A549 (cell line): ENCODE measurements at regions not wholly inside any gene's neighbourhood (a gene's known extent, or its start where the extent isn't known, plus 50 kb on each side); places are given as distances from the start of the nearest gene placed in this dataset.

ENCODE experiments used
- ATAC-seq, 2 experiments: fragments of 200-7000 bp in 1 of 2; fragments of >200 bp in 1 of 2; cut with Nextera tagmentation in 1 of 2; cut with Tn5 transposase in 1 of 2; 3 replicates each; pipeline versions ENCODE4 v1.8.0 to v1.9.1; 2018 to 2020; ENCODE audit warnings: mild to moderate bottlenecking in 1 of 2, moderate library complexity in 1 of 2
- CTCF ChIA-PET: fragments of 300-600 bp; sonication (Branson Sonifier 250); formaldehyde crosslinking; extraction: SDS; loops from one replicate; lab custom pipeline; 2021; ENCODE audit warnings: antibody characterized with exemption, inconsistent platforms; lab: Yijun Ruan, JAX
- POLR2A ChIA-PET: fragments of 350-600 bp; formaldehyde crosslinking; extraction: SDS; loops from one replicate; lab custom pipeline; 2021; ENCODE audit warnings: antibody characterized with exemption, inconsistent platforms; lab: Yijun Ruan, JAX
- DNase-seq, 2 experiments: peaks; one replicate each; pipeline versions ENCODE4 v3.0.0 to v3.0.0-alpha.2; 2011 to 2016; ENCODE audit warnings: low read depth in 1 of 2, low spot score in 1 of 2
- FAIRE-seq: peaks from 2 replicates; lab custom pipeline; 2011; peaks lifted over from hg19 to GRCh38; lab: Jason Lieb, UNC
- H3K27ac ChIP-seq, 2 experiments: fragments of >200 bp; sonication (Bioruptor Twin); formaldehyde crosslinking; 3 replicates each; pipeline ENCODE4 v1.5.1; 2016 to 2017
- H3K4me1 ChIP-seq: fragments of >200 bp; sonication (Bioruptor Twin); formaldehyde crosslinking; 3 replicates; pipeline ENCODE4 v1.6.1; 2016
- H3K4me2 ChIP-seq: fragments of >200 bp; sonication (Bioruptor Twin); formaldehyde crosslinking; 3 replicates; pipeline ENCODE4 v1.6.1; 2016
- H3K4me3 ChIP-seq: fragments of >200 bp; sonication (Bioruptor Twin); formaldehyde crosslinking; 3 replicates; pipeline ENCODE4 v1.5.1; 2016
- H3K9me3 ChIP-seq: fragments of >200 bp; sonication (Bioruptor Twin); formaldehyde crosslinking; 3 replicates; pipeline ENCODE4 v1.6.1; 2016
- CEBPB ChIP-seq, 2 experiments: fragments of >200 bp in 1 of 2; sonication (Bioruptor Twin) in 1 of 2; formaldehyde crosslinking in 1 of 2; IDR thresholded peaks; 2 replicates each; pipeline ENCODE4 v1.6.1; 2012 to 2016
- E2F6 ChIP-seq: IDR thresholded peaks from 2 replicates; pipeline ENCODE4 v1.6.1; 2012; ENCODE audit warnings: low read depth, borderline replicate concordance
- FOSL2 ChIP-seq, 2 experiments: fragments of 450-650 bp in 1 of 2; fragments of >200 bp in 1 of 2; sonication (Bioruptor Twin) in 1 of 2; formaldehyde crosslinking; IDR thresholded peaks; 2 replicates each; pipeline versions ENCODE4 v1.5.0 to v1.6.1; 2016 to 2020; ENCODE audit warnings: mild to moderate bottlenecking in 1 of 2, moderate library complexity in 1 of 2
- FOXS1 ChIP-seq: fragments of 250-450 bp; sonication (Bioruptor Pico); IDR thresholded peaks from 2 replicates; pipeline ENCODE4 v1.5.0; 2020; ENCODE audit warnings: mild to moderate bottlenecking, moderate library complexity
- HEYL ChIP-seq: fragments of 250-450 bp; sonication (Bioruptor Pico); IDR thresholded peaks from 2 replicates; pipeline ENCODE4 v1.8.0; 2021; ENCODE audit warnings: mild to moderate bottlenecking, moderate library complexity
- HOXB13 ChIP-seq: fragments of 250-450 bp; sonication (Bioruptor Pico); IDR thresholded peaks from 2 replicates; pipeline ENCODE4 v1.5.0; 2020; ENCODE audit warnings: low read depth, mild to moderate bottlenecking, moderate library complexity
- MAFK ChIP-seq: fragments of 450-650 bp; IDR thresholded peaks from 2 replicates; pipeline ENCODE4 v1.6.1; 2014; ENCODE audit not compliant: partially characterized antibody
- MAX ChIP-seq: IDR thresholded peaks from 2 replicates; pipeline ENCODE4 v1.6.1; 2012
- NR3C1 ChIP-seq: fragments of >200 bp; sonication (Bioruptor Twin); formaldehyde crosslinking; IDR thresholded peaks from 3 replicates; pipeline ENCODE4 v1.6.1; 2017
- POLR2A ChIP-seq: IDR thresholded peaks from 2 replicates; pipeline ENCODE4 v1.6.1; 2012; ENCODE audit warnings: mild to moderate bottlenecking, low read length
- RAD21 ChIP-seq, 2 experiments: fragments of >200 bp in 1 of 2; sonication (Bioruptor Twin) in 1 of 2; formaldehyde crosslinking in 1 of 2; IDR thresholded peaks in 1 of 2; conservative IDR thresholded peaks in 1 of 2; 2 replicates in 1 of 2; 3 replicates in 1 of 2; pipeline ENCODE4 v1.6.1; 2012 to 2018; ENCODE audit warnings: inconsistent platforms in 1 of 2
- RFX5 ChIP-seq: fragments of 450-650 bp; IDR thresholded peaks from 2 replicates; pipeline ENCODE4 v1.7.1; 2014; ENCODE audit warnings: antibody characterized with exemption, mild to moderate bottlenecking, moderate library complexity
- SMC3 ChIP-seq: fragments of >200 bp; sonication (Bioruptor Twin); formaldehyde crosslinking; IDR thresholded peaks from 3 replicates; pipeline ENCODE4 v1.6.1; 2018; ENCODE audit warnings: inconsistent platforms
- ZFP36 ChIP-seq: fragments of 450-650 bp; IDR thresholded peaks from 2 replicates; pipeline ENCODE4 v1.6.1; 2014; ENCODE audit warnings: borderline replicate concordance; ENCODE audit not compliant: partially characterized antibody
- WGBS: methylation state at CpG from one replicate; pipeline ENCODE4 v1.1.6; 2017; ENCODE audit errors: missing lambda C conversion rate; 5-methylcytosine and 5-hydroxymethylcytosine counted together
- TF ChIP-seq, protein P1 (sequence below): fragments of 200-600 bp; sonication (generic); IDR thresholded peaks from 2 replicates; pipeline ENCODE4 v1.6.1; 2016; ENCODE audit warnings: antibody characterized with exemption, mild to moderate bottlenecking, moderate library complexity
- TF ChIP-seq, protein P2 (sequence below): IDR thresholded peaks from 2 replicates; pipeline ENCODE4 v1.6.1; 2012

- ChIA-PET POLR2A (no interaction called here), CTCF (interaction anchor here (1.0 to 12.3 kb wide), 3 partner anchors 13 to 337 kb away, joined by 3 to 151 read pairs (median 5); no protein-coding TSS in a partner anchor)
- WGBS = 100% methylated on average over 1 of the region's 1 CpG
- no peak overlapping the region for H3K4me3 ChIP-seq
- H3K4me2 ChIP-seq = no peak overlapping the region; the same call in 2 of the 3 replicates
- H3K9me3 ChIP-seq = no peaks in the 10 kb centered on the region
- DNase-seq (no peak), FAIRE-seq (no peak)
- H3K4me1 ChIP-seq = peaks cover 48% of the 10 kb centered on the region
- H3K27ac ChIP-seq = peak overlapping the region in 1 of 2 experiments; percentile 57; a peak in 2 of 6 replicates
- TF ChIP-seq E2F6 (no peak), SMC3 (no peak), ZFP36 (peak; percentile 27), RAD21 (conservative IDR thresholded peaks at IDR 0.05 in 1 of 2, IDR thresholded peaks at IDR 0.05 in 1 of 2) (no peak), HEYL (CRISPR knock-in tag) (no peak)
- TF ChIP-seq, protein P1, sequence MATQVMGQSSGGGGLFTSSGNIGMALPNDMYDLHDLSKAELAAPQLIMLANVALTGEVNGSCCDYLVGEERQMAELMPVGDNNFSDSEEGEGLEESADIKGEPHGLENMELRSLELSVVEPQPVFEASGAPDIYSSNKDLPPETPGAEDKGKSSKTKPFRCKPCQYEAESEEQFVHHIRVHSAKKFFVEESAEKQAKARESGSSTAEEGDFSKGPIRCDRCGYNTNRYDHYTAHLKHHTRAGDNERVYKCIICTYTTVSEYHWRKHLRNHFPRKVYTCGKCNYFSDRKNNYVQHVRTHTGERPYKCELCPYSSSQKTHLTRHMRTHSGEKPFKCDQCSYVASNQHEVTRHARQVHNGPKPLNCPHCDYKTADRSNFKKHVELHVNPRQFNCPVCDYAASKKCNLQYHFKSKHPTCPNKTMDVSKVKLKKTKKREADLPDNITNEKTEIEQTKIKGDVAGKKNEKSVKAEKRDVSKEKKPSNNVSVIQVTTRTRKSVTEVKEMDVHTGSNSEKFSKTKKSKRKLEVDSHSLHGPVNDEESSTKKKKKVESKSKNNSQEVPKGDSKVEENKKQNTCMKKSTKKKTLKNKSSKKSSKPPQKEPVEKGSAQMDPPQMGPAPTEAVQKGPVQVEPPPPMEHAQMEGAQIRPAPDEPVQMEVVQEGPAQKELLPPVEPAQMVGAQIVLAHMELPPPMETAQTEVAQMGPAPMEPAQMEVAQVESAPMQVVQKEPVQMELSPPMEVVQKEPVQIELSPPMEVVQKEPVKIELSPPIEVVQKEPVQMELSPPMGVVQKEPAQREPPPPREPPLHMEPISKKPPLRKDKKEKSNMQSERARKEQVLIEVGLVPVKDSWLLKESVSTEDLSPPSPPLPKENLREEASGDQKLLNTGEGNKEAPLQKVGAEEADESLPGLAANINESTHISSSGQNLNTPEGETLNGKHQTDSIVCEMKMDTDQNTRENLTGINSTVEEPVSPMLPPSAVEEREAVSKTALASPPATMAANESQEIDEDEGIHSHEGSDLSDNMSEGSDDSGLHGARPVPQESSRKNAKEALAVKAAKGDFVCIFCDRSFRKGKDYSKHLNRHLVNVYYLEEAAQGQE = no peak
- TF ChIP-seq, all 56 proteins: peak for 1
- no peak for ATAC-seq
Measured at GRCh38 chr15:62756995-62757360, 285.6 kb upstream of the TPM1 start.

DNA sequence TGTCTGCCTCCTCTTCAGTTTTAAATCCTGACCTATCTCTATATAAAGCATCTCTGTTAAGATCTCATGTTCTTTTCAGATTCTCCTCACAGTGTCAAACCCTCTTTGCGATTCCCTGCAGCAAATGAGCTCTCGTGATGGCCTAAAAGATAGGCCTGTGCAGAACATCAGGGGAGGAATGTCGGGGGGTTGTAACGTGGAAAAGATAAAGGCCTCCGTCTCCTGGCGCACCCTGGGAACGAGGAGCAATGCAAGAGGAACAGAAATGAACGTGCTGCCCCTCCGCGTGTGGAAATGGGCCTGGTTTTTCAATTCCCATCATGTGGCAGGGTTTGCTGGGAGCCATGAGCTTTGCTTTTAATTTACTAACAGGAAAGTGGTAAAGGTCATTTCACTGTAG, 285.0 kb upstream of the TPM1 start:
- 92% methylated on average over 10 of the region's 10 CpGs for WGBS
- no peak for TF ChIP-seq NR3C1
- TF ChIP-seq HOXB13 = no peak
- TF ChIP-seq FOXS1 (CRISPR knock-in tag) = no peak
- TF ChIP-seq, all 56 proteins: peak for 0
- CTCF ChIA-PET = interaction anchor here (0.6 to 12.3 kb wide), 7 partner anchors 14 to 694 kb away, joined by 3 to 151 read pairs (median 3); no protein-coding TSS in a partner anchor
- ATAC-seq (0 out of 6 replicates have a peak, but pooled peaks of 1 of the 2 experiments have one; percentile 5), DNase-seq (no peak), FAIRE-seq (no peak)
- H3K4me1 ChIP-seq = peaks cover 46% of the 10 kb centered on the region
- POLR2A ChIA-PET = interaction anchor here (0.6 to 1.0 kb wide), 2 partner anchors 16 to 291 kb away, joined by 3 read pairs; no protein-coding TSS in a partner anchor
- H3K27ac ChIP-seq = peak overlapping the region; percentile 36 to 57
- H3K9me3 ChIP-seq = no peaks in the 10 kb centered on the region
- H3K4me2 ChIP-seq = peak overlapping the region; percentile 63
- H3K4me3 ChIP-seq = no peak overlapping the region

DNA sequence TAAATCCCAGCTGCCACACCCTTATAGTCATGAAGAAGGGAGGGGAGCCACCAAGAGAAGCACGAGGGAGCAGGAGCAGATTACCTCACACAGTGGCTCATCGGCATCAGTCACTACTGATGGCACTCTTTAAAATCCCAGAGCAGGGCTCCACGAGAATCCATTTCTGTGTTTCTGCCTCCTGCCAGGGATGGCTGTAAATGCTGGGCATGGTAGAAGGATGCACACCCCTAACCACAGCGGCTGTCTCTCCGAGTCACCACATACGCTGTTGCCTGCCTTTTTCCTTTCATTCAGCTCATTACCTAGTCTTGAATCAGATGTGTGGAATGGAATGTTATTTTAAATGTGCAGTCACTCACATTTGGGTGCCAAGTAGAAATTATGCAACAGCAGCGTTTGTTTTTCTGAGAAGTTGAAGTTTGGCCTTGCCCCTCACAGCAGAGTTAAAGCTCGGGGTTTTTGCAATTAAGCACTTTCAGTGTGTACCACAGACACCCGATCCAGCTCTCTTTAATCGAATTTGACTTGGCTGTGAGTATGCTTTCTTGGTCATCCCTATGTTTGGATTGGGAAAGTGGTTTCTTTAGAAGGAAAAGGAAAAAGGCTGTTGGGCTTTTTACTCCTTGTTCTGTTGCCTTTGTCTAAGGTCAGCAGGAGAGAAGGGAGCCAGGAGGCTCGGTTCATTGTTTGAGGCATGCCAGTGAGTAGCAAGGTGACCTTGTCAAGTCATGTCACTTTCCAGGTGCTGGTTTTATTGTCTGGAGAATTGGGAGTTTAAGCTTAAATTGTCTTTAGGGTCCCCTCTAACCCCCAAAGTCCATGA, 284.2 kb upstream of the TPM1 start:
- POLR2A ChIA-PET = interaction anchor here (0.6 to 1.0 kb wide), 2 partner anchors 16 to 290 kb away, joined by 3 read pairs; no protein-coding TSS in a partner anchor
- 24% methylated on average over 11 of the region's 11 CpGs for WGBS
- ATAC-seq (peak; percentile 70 to 73), DNase-seq (peak; percentile 31 to 41)
- H3K4me2 ChIP-seq = peak overlapping the region; percentile 63
- peak overlapping the region; percentile 36 to 57 for H3K27ac ChIP-seq
- peaks cover 38% of the 10 kb centered on the region for H3K4me1 ChIP-seq
- CTCF ChIA-PET = interaction anchor here (0.6 to 12.3 kb wide), 8 partner anchors 15 to 693 kb away, joined by 3 to 151 read pairs (median 3); no protein-coding TSS in a partner anchor
- no peak overlapping the region for H3K4me3 ChIP-seq
- TF ChIP-seq, protein P2, sequence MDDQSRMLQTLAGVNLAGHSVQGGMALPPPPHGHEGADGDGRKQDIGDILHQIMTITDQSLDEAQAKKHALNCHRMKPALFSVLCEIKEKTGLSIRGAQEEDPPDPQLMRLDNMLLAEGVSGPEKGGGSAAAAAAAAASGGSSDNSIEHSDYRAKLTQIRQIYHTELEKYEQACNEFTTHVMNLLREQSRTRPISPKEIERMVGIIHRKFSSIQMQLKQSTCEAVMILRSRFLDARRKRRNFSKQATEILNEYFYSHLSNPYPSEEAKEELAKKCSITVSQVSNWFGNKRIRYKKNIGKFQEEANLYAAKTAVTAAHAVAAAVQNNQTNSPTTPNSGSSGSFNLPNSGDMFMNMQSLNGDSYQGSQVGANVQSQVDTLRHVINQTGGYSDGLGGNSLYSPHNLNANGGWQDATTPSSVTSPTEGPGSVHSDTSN = no peak
- TF ChIP-seq CEBPB (IDR thresholded peaks at IDR 0.05) (peak; percentile 43 to 65; a peak in 3 of 4 replicates), FOXS1 (CRISPR knock-in tag) (no peak), MAFK (no peak), NR3C1 (no peak), FOSL2 (IDR thresholded peaks at IDR 0.05) (no peak), FOSL2 (CRISPR knock-in tag; IDR thresholded peaks at IDR 0.05) (peak; percentile 20; the same call in 1 of the 2 replicates), MAX (no peak), POLR2A (no peak), RFX5 (no peak), E2F6 (0 out of 2 replicates have a peak, but pooled peaks have one; percentile 11)
- TF ChIP-seq, all 56 proteins: peak for 3
- no peak for FAIRE-seq
- H3K9me3 ChIP-seq = no peaks in the 10 kb centered on the region
